CD4-positive, alpha-beta T cell (primary cell): ENCODE measurements at regions not wholly inside any gene's neighbourhood (a gene's known extent, or its start where the extent isn't known, plus 50 kb on each side); places are given as distances from the start of the nearest gene placed in this dataset.

Source experiments
- ATAC-seq: fragments of 200-7000 bp; cut with Tn5 transposase; one replicate; pipeline ENCODE4 v1.10.0; 2022; ENCODE audit warnings: mild to moderate bottlenecking; ENCODE audit not compliant: poor library complexity
- CTCF ChIA-PET: fragments of 350-600 bp; sonication (Branson Sonifier 250); formaldehyde crosslinking; loops from one replicate; lab custom pipeline; 2021; ENCODE audit warnings: antibody characterized with exemption, inconsistent platforms; lab: Charles Lee
- POLR2A ChIA-PET: fragments of 350-600 bp; sonication (Branson Sonifier 250); formaldehyde crosslinking; loops from one replicate; lab custom pipeline; 2021; ENCODE audit warnings: antibody characterized with exemption, inconsistent platforms; lab: Charles Lee
- DNase-seq, 14 experiments: peaks; one replicate each; pipeline ENCODE4 v3.0.0-alpha.2; 2013 to 2020; ENCODE audit warnings: mixed read lengths in 2 of 14
- H3K27ac ChIP-seq, 2 donors: one replicate each; pipeline versions ENCODE4 v1.5.1 to v1.7.0; 2013; ENCODE audit warnings: low read length in 2 of 2, low read depth in 1 of 2, mild to moderate bottlenecking in 1 of 2
- H3K27me3 ChIP-seq, 2 experiments: 1 replicate in 1 of 2; 2 replicates in 1 of 2; pipeline versions ENCODE4 v1.6.1 to v1.7.0; 2013; ENCODE audit warnings: low read length in 2 of 2, control low read depth in 1 of 2, mild to moderate bottlenecking in 1 of 2, moderate library complexity in 1 of 2; ENCODE audit not compliant: insufficient read depth in 2 of 2, control insufficient read depth in 1 of 2
- H3K36me3 ChIP-seq: one replicate; pipeline ENCODE4 v1.6.1; 2013; ENCODE audit warnings: low read length, control low read depth; ENCODE audit not compliant: insufficient read depth
- H3K4me1 ChIP-seq: one replicate; pipeline ENCODE4 v1.6.1; 2013; ENCODE audit warnings: low read length, control low read depth; ENCODE audit not compliant: insufficient read depth
- H3K4me3 ChIP-seq: one replicate; pipeline ENCODE4 v1.5.1; 2013; ENCODE audit warnings: mild to moderate bottlenecking, low read length, moderate library complexity
- H3K9me3 ChIP-seq, 2 experiments: 1 replicate in 1 of 2; 2 replicates in 1 of 2; pipeline versions ENCODE4 v1.6.1 to v1.7.0; 2013; ENCODE audit warnings: low read length in 2 of 2, mild to moderate bottlenecking in 2 of 2, control low read depth in 1 of 2, moderate library complexity in 1 of 2; ENCODE audit not compliant: control insufficient read depth in 1 of 2, insufficient read depth in 1 of 2
- H3K27ac Mint-ChIP-seq: one replicate; pipeline ENCODE4 v1.8.0; 2020; ENCODE audit warnings: mixed read lengths
- H3K27me3 Mint-ChIP-seq: one replicate; pipeline ENCODE4 v1.8.0; 2021; ENCODE audit warnings: mixed read lengths
- H3K36me3 Mint-ChIP-seq: one replicate; pipeline ENCODE4 v1.8.0; 2021; ENCODE audit warnings: low read depth, mixed read lengths
- H3K4me1 Mint-ChIP-seq: one replicate; pipeline ENCODE4 v1.8.0; 2021; ENCODE audit warnings: low read depth, mixed read lengths
- H3K4me3 Mint-ChIP-seq: one replicate; pipeline ENCODE4 v1.8.0; 2020; ENCODE audit warnings: mild to moderate bottlenecking, mixed read lengths
- H3K9me3 Mint-ChIP-seq: one replicate; pipeline ENCODE4 v1.8.0; 2020; ENCODE audit warnings: mixed read lengths
- intact Hi-C, 2 experiments: fragments of 100-400 bp; cut with DNase I in 1 of 2; cut with micrococcal nuclease in 1 of 2; formaldehyde crosslinking; loops; one replicate each; pipeline versions ENCODE4 v1.15.1 to v1.9.0; 2023 to 2025; cut with DNase I, micrococcal nuclease
- TF ChIP-seq, protein P1 (sequence below): fragments of 200-600 bp; IDR thresholded peaks from one replicate; pipeline ENCODE4 v1.8.0; 2022; ENCODE audit warnings: antibody characterized with exemption, mild to moderate bottlenecking

DNA sequence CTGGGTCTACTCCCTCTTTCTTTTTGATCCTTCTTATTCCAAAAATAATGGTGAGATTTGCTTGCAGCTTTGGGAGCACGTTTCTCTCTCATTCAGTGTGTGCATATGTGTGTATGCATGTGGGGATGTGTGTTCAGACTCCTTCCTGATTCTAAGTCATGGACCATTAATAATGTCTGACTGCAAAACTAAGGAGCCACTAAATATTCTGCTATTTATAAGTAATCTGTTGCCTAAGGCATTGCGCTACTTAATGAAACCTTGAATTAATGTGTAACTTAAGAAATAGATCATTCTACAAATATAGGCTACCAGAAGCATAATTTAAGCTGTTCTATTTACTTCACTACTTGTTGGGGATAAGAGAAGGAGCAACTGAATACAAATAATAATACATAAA is 182.1 kb downstream of the TFCP2L1 start:
- CTCF ChIA-PET, result no interaction called here
- Histone ChIP-seq H3K27me3 (no peaks in the 10 kb centered on the region), H3K9me3 (no peaks in the 10 kb centered on the region), H3K4me1 (no peaks in the 10 kb centered on the region), H3K36me3 (no peaks in the 10 kb centered on the region), H3K27ac (no peak overlapping the region), H3K4me3 (no peak overlapping the region)
- TF ChIP-seq, protein P1, sequence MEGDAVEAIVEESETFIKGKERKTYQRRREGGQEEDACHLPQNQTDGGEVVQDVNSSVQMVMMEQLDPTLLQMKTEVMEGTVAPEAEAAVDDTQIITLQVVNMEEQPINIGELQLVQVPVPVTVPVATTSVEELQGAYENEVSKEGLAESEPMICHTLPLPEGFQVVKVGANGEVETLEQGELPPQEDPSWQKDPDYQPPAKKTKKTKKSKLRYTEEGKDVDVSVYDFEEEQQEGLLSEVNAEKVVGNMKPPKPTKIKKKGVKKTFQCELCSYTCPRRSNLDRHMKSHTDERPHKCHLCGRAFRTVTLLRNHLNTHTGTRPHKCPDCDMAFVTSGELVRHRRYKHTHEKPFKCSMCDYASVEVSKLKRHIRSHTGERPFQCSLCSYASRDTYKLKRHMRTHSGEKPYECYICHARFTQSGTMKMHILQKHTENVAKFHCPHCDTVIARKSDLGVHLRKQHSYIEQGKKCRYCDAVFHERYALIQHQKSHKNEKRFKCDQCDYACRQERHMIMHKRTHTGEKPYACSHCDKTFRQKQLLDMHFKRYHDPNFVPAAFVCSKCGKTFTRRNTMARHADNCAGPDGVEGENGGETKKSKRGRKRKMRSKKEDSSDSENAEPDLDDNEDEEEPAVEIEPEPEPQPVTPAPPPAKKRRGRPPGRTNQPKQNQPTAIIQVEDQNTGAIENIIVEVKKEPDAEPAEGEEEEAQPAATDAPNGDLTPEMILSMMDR, result no peak
- POLR2A ChIA-PET, result no interaction called here
- Mint-ChIP-seq H3K36me3 (no peaks in the 10 kb centered on the region), H3K27ac (no peak overlapping the region), H3K9me3 (no peaks in the 10 kb centered on the region), H3K4me1 (no peaks in the 10 kb centered on the region), H3K27me3 (peaks cover 17% of the 10 kb centered on the region), H3K4me3 (no peak overlapping the region)
- DNase-seq, result no peak
- intact Hi-C loops, result no loop called here
- ATAC-seq, result no peak

DNA sequence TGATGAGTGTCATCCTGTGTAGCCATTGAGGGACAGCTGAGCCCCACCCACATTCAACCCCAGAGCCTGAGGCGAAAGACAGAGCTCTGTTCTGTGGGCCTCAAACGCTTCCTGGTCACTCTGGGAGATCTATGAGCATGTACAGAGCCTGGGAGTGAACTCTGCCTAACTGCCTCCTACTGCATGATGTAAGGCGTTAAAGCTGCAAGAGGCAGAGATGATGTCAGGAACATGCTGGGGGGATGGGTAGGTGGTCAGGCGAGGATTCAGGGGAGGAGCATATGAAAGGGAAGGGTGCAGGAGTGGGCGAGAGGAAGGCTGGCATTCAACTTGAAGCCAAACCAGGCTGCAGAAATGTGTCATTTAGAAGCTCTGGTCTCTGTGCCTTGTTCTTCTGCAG is 181.0 kb downstream of the TFCP2L1 start:
- no peak overlapping the region for H3K4me3 ChIP-seq
- no peaks in the 10 kb centered on the region for H3K4me1 Mint-ChIP-seq
- H3K4me3 Mint-ChIP-seq, result no peak overlapping the region
- no peaks in the 10 kb centered on the region for H3K36me3 ChIP-seq
- H3K4me1 ChIP-seq, result no peaks in the 10 kb centered on the region
- intact Hi-C loops, result no loop called here
- no peak overlapping the region for H3K27ac ChIP-seq
- H3K27ac Mint-ChIP-seq, result no peak overlapping the region
- DNase-seq (no peak), ATAC-seq (no peak)
- CTCF ChIA-PET, result no interaction called here
- no peaks in the 10 kb centered on the region for H3K9me3 Mint-ChIP-seq
- peaks cover 17% of the 10 kb centered on the region for H3K27me3 Mint-ChIP-seq
- no peaks in the 10 kb centered on the region for H3K9me3 ChIP-seq
- POLR2A ChIA-PET, result no interaction called here
- H3K27me3 ChIP-seq, result no peaks in the 10 kb centered on the region
- H3K36me3 Mint-ChIP-seq, result no peaks in the 10 kb centered on the region
- TF ChIP-seq, protein P1, result no peak

- Histone ChIP-seq H3K9me3 (peaks cover 0 to 6% of the 10 kb centered on the region in 2 experiments), H3K27ac (no peak overlapping the region), H3K4me3 (no peak overlapping the region), H3K27me3 (no peaks in the 10 kb centered on the region), H3K4me1 (no peaks in the 10 kb centered on the region), H3K36me3 (no peaks in the 10 kb centered on the region)
- POLR2A ChIA-PET, result no interaction called here
- Mint-ChIP-seq H3K9me3 (no peaks in the 10 kb centered on the region), H3K4me1 (no peaks in the 10 kb centered on the region), H3K27me3 (peaks cover 17% of the 10 kb centered on the region), H3K36me3 (no peaks in the 10 kb centered on the region), H3K4me3 (no peak overlapping the region), H3K27ac (no peak overlapping the region)
- intact Hi-C loops, result no loop called here
- CTCF ChIA-PET, result no interaction called here
- ATAC-seq (no peak), DNase-seq (no peak)
- TF ChIP-seq, protein P1, result no peak
Observed at GRCh38 chr2:121104721-121105141, 180.3 kb downstream of the TFCP2L1 start.
